GM15510 (cell line): ENCODE measurements at regions not wholly inside any gene's neighbourhood (a gene's known extent, or its start where the extent isn't known, plus 50 kb on each side); places are given as distances from the start of the nearest gene placed in this dataset.

ENCODE experiments used
- POLR2A ChIP-seq: IDR thresholded peaks from 3 replicates; pipeline ENCODE4 v1.6.1; 2011; ENCODE audit warnings: borderline replicate concordance; ENCODE audit not compliant: insufficient read length; ENCODE audit errors: extremely low read depth

- peak; percentile 18 for TF ChIP-seq POLR2A
Observed at GRCh38 chr17:77609553-77610517, 348.7 kb upstream of the TNRC6C start.

GRCh38 chr17:77610518-77610893 is 348.0 kb upstream of the TNRC6C start:
- no peak for TF ChIP-seq POLR2A

GRCh38 chr17:77610972-77611521 is 347.5 kb upstream of the TNRC6C start:
- no peak for TF ChIP-seq POLR2A

GRCh38 chr17:77611791-77612502 is 346.6 kb upstream of the TNRC6C start:
- TF ChIP-seq POLR2A = no peak

- TF ChIP-seq POLR2A = no peak
Observed at GRCh38 chr17:77613218-77613617, 345.3 kb upstream of the TNRC6C start.

- no peak for TF ChIP-seq POLR2A
Observed at GRCh38 chr17:77613627-77614026, 344.9 kb upstream of the TNRC6C start.

- TF ChIP-seq POLR2A = no peak
Observed at GRCh38 chr17:77615703-77616253, 342.7 kb upstream of the TNRC6C start.

- TF ChIP-seq POLR2A = no peak
Observed at GRCh38 chr17:77616254-77616731, 342.2 kb upstream of the TNRC6C start.

GRCh38 chr17:77617516-77617915 is 341.0 kb upstream of the TNRC6C start:
- no peak for TF ChIP-seq POLR2A

- TF ChIP-seq POLR2A = no peak
Observed at GRCh38 chr17:77618173-77618572, 340.3 kb upstream of the TNRC6C start.

- TF ChIP-seq POLR2A = no peak
Observed at GRCh38 chr17:77618731-77619130, 339.8 kb upstream of the TNRC6C start.

- no peak for TF ChIP-seq POLR2A
Observed at GRCh38 chr17:77619326-77619725, 339.2 kb upstream of the TNRC6C start.

- no peak for TF ChIP-seq POLR2A
Observed at GRCh38 chr17:77619851-77620250, 338.7 kb upstream of the TNRC6C start.

- no peak for TF ChIP-seq POLR2A
Observed at GRCh38 chr17:77620282-77620681, 338.2 kb upstream of the TNRC6C start.

- TF ChIP-seq POLR2A = no peak
Observed at GRCh38 chr17:77622647-77623046, 335.9 kb upstream of the TNRC6C start.
